NCI-H146 treated with DMSO at 0.1 percent for 48 hours (cell line): ENCODE measurements at regions not wholly inside any gene's neighbourhood (a gene's known extent, or its start where the extent isn't known, plus 50 kb on each side); places are given as distances from the start of the nearest gene placed in this dataset.

ENCODE experiments used
- DNase-seq: peaks from one replicate; lab custom pipeline; 2025; ENCODE audit not compliant: unreplicated experiment; lab: John Stamatoyannopoulos, UW

GRCh38 chr21:28540514-28540913 lies 452.2 kb downstream of the LTN1 start:
- DNase-seq, result no peak

GRCh38 chr21:28539623-28539988 lies 453.1 kb downstream of the LTN1 start:
- no peak for DNase-seq

- no peak for DNase-seq
These were observed 453.6 kb downstream of the LTN1 start for GRCh38 chr21:28538987-28539622.

GRCh38 chr21:28537371-28538079 lies 455.2 kb downstream of the LTN1 start:
- no peak for DNase-seq

- DNase-seq, result no peak
These were observed 460.2 kb downstream of the LTN1 start for GRCh38 chr21:28532446-28532845.

- DNase-seq, result no peak
These were observed 469.3 kb downstream of the LTN1 start for GRCh38 chr21:28523367-28523766.

GRCh38 chr21:28522014-28522799 lies 470.5 kb downstream of the LTN1 start:
- no peak for DNase-seq

- no peak for DNase-seq
These were observed 474.0 kb downstream of the LTN1 start for GRCh38 chr21:28518630-28519029.

- peak; percentile 18 for DNase-seq
These were observed 475.6 kb downstream of the LTN1 start for GRCh38 chr21:28516991-28517592.

GRCh38 chr21:28516021-28516420 lies 476.7 kb downstream of the LTN1 start:
- no peak for DNase-seq

- DNase-seq, result no peak
These were observed 479.2 kb downstream of the LTN1 start for GRCh38 chr21:28513428-28513827.

GRCh38 chr21:28509031-28509430 lies 483.6 kb downstream of the LTN1 start:
- DNase-seq, result no peak

GRCh38 chr21:28508126-28508525 lies 484.6 kb downstream of the LTN1 start:
- DNase-seq, result no peak

- no peak for DNase-seq
These were observed 496.2 kb downstream of the LTN1 start for GRCh38 chr21:28496517-28496916.

GRCh38 chr21:28492127-28492526 lies 500.6 kb downstream of the LTN1 start:
- no peak for DNase-seq

- no peak for DNase-seq
These were observed 502.8 kb downstream of the LTN1 start for GRCh38 chr21:28489821-28490350.

- no peak for DNase-seq
These were observed 503.5 kb downstream of the LTN1 start for GRCh38 chr21:28489162-28489561.

GRCh38 chr21:28487455-28488070 lies 505.1 kb downstream of the LTN1 start:
- DNase-seq, result no peak

- DNase-seq, result no peak
These were observed 507.2 kb downstream of the LTN1 start for GRCh38 chr21:28485301-28486022.

GRCh38 chr21:28483301-28484035 lies 509.2 kb downstream of the LTN1 start:
- no peak for DNase-seq
